Mesendoderm (in vitro differentiated cells): ENCODE measurements at regions not wholly inside any gene's neighbourhood (a gene's known extent, or its start where the extent isn't known, plus 50 kb on each side); places are given as distances from the start of the nearest gene placed in this dataset.

Source experiments
- DNase-seq: peaks from one replicate; pipeline ENCODE4 v3.0.0; 2013
- H2AK5ac ChIP-seq: 2 replicates; pipeline ENCODE4 v1.6.1; 2013; ENCODE audit warnings: low read length, inconsistent platforms
- H2BK120ac ChIP-seq: 2 replicates; pipeline ENCODE4 v1.6.1; 2013; ENCODE audit warnings: low read depth, mild to moderate bottlenecking, low read length, moderate library complexity, mixed read lengths
- H2BK15ac ChIP-seq: replicated peaks from 2 replicates; pipeline ENCODE4 v1.6.1; 2013; ENCODE audit warnings: low read depth, mild to moderate bottlenecking, moderate library complexity
- H2BK5ac ChIP-seq: 2 replicates; pipeline ENCODE4 v1.6.1; 2013; ENCODE audit warnings: low read length, inconsistent platforms
- H3K18ac ChIP-seq: 2 replicates; pipeline ENCODE4 v1.6.1; 2013; ENCODE audit warnings: mild to moderate bottlenecking, low read length, mixed read lengths
- H3K23ac ChIP-seq: one replicate; pipeline ENCODE4 v1.6.1; 2013; ENCODE audit warnings: low read length
- H3K27ac ChIP-seq: 2 replicates; pipeline ENCODE4 v1.5.1; 2013; ENCODE audit warnings: low read depth, mild to moderate bottlenecking, inconsistent platforms, low read length, moderate library complexity
- H3K27me3 ChIP-seq: 2 replicates; pipeline ENCODE4 v1.6.1; 2013; ENCODE audit warnings: low read length, control low read depth, mild to moderate bottlenecking, inconsistent platforms; ENCODE audit not compliant: insufficient read depth, poor library complexity
- H3K36me3 ChIP-seq: 2 replicates; pipeline ENCODE4 v1.6.1; 2013; ENCODE audit warnings: low read length, inconsistent platforms; ENCODE audit not compliant: control insufficient read depth, insufficient read depth
- H3K4ac ChIP-seq: one replicate; pipeline ENCODE4 v1.6.1; 2013; ENCODE audit warnings: low read depth, mild to moderate bottlenecking, low read length, moderate library complexity
- H3K4me1 ChIP-seq: 2 replicates; pipeline ENCODE4 v1.6.1; 2013; ENCODE audit warnings: low read depth, low read length, inconsistent platforms; ENCODE audit not compliant: control insufficient read depth
- H3K4me2 ChIP-seq: 2 replicates; pipeline ENCODE4 v1.6.1; 2013; ENCODE audit warnings: low read length
- H3K4me3 ChIP-seq: 2 replicates; pipeline ENCODE4 v1.5.1; 2013; ENCODE audit warnings: mild to moderate bottlenecking, low read length
- H3K56ac ChIP-seq: one replicate; pipeline ENCODE4 v1.6.1; 2013; ENCODE audit warnings: low read length
- H3K79me1 ChIP-seq: 2 replicates; pipeline ENCODE4 v1.6.1; 2013; ENCODE audit warnings: low read length, inconsistent platforms
- H3K79me2 ChIP-seq: 2 replicates; pipeline ENCODE4 v1.6.1; 2013; ENCODE audit warnings: mild to moderate bottlenecking, low read length; ENCODE audit not compliant: control insufficient read depth, insufficient read depth
- H3K9ac ChIP-seq: 2 replicates; pipeline ENCODE4 v1.6.1; 2013; ENCODE audit warnings: low read length, inconsistent platforms
- H4K5ac ChIP-seq: one replicate; pipeline ENCODE4 v1.6.1; 2013; ENCODE audit warnings: low read length
- H4K8ac ChIP-seq: one replicate; pipeline ENCODE4 v1.6.1; 2013; ENCODE audit warnings: low read depth, mild to moderate bottlenecking, control low read depth, low read length, moderate library complexity
- WGBS: extraction: QIAGEN DNeasy Blood & Tissue Kit; methylation state at CpG from one replicate; pipeline ENCODE4 v1.1.7; 2013; ENCODE audit warnings: low lambda C conversion rate, missing lambda C conversion rate; ENCODE audit not compliant: insufficient coverage; ENCODE audit errors: extremely low coverage; 5-methylcytosine and 5-hydroxymethylcytosine counted together

- WGBS, result no CpG with 5 or more reads among the region's 15 CpGs
- Histone ChIP-seq H3K56ac (no peak overlapping the region), H3K4me2 (no peak overlapping the region), H3K27me3 (peaks cover 6% of the 10 kb centered on the region), H3K36me3 (no peaks in the 10 kb centered on the region), H3K4ac (no peak overlapping the region), H3K4me3 (no peak overlapping the region), H2BK15ac (no peak overlapping the region), H3K79me2 (no peaks in the 10 kb centered on the region), H3K18ac (no peak overlapping the region), H4K8ac (no peak overlapping the region), H4K5ac (no peak overlapping the region), H3K23ac (no peak overlapping the region), H3K27ac (no peak overlapping the region), H3K79me1 (no peaks in the 10 kb centered on the region), H3K4me1 (no peaks in the 10 kb centered on the region), H2AK5ac (no peak overlapping the region), H2BK120ac (no peak overlapping the region), H2BK5ac (no peak overlapping the region), H3K9ac (no peak overlapping the region)
- no peak for DNase-seq
Measured at GRCh38 chr14:89025561-89026236, 201.2 kb downstream of the TTC8 start.

GRCh38 chr14:89027097-89027740, 202.8 kb downstream of the TTC8 start:
- H3K9ac ChIP-seq, result peak overlapping the region; percentile 54
- H2BK15ac ChIP-seq, result no peak overlapping the region
- no peak overlapping the region for H3K4ac ChIP-seq
- no peak overlapping the region for H2BK120ac ChIP-seq
- H3K4me3 ChIP-seq, result peak overlapping the region; percentile 74
- WGBS, result no CpG with 5 or more reads among the region's 68 CpGs
- H3K79me1 ChIP-seq, result no peaks in the 10 kb centered on the region
- no peak overlapping the region for H3K23ac ChIP-seq
- no peak overlapping the region for H4K8ac ChIP-seq
- peaks cover 6% of the 10 kb centered on the region for H3K27me3 ChIP-seq
- no peaks in the 10 kb centered on the region for H3K36me3 ChIP-seq
- no peak overlapping the region for H3K27ac ChIP-seq
- H3K79me2 ChIP-seq, result no peaks in the 10 kb centered on the region
- no peak overlapping the region for H4K5ac ChIP-seq
- H3K18ac ChIP-seq, result peak overlapping the region; percentile 35
- no peaks in the 10 kb centered on the region for H3K4me1 ChIP-seq
- H3K4me2 ChIP-seq, result peak overlapping the region; percentile 93
- DNase-seq, result peak; percentile 59
- H3K56ac ChIP-seq, result peak overlapping the region; percentile 85
- no peak overlapping the region for H2AK5ac ChIP-seq
- no peak overlapping the region for H2BK5ac ChIP-seq

- WGBS, result no CpG with 5 or more reads among the region's 3 CpGs
- no peak overlapping the region for H3K4me2 ChIP-seq
- no peak overlapping the region for H3K4ac ChIP-seq
- H3K18ac ChIP-seq, result no peak overlapping the region
- H3K79me1 ChIP-seq, result no peaks in the 10 kb centered on the region
- no peak overlapping the region for H3K9ac ChIP-seq
- no peak overlapping the region for H4K5ac ChIP-seq
- H2AK5ac ChIP-seq, result no peak overlapping the region
- no peaks in the 10 kb centered on the region for H3K36me3 ChIP-seq
- no peak for DNase-seq
- H3K56ac ChIP-seq, result no peak overlapping the region
- peak overlapping the region; percentile 32 for H3K23ac ChIP-seq
- H4K8ac ChIP-seq, result no peak overlapping the region
- no peaks in the 10 kb centered on the region for H3K4me1 ChIP-seq
- H3K4me3 ChIP-seq, result no peak overlapping the region
- H2BK15ac ChIP-seq, result no peak overlapping the region
- no peak overlapping the region for H2BK5ac ChIP-seq
- H2BK120ac ChIP-seq, result no peak overlapping the region
- no peak overlapping the region for H3K27ac ChIP-seq
- H3K79me2 ChIP-seq, result no peaks in the 10 kb centered on the region
- H3K27me3 ChIP-seq, result peaks cover 6% of the 10 kb centered on the region
Measured at GRCh38 chr14:89028462-89029134, 204.1 kb downstream of the TTC8 start.

- no peak overlapping the region for H2BK5ac ChIP-seq
- WGBS, result no CpG with 5 or more reads among the region's 9 CpGs
- no peak overlapping the region for H4K5ac ChIP-seq
- no peaks in the 10 kb centered on the region for H3K4me1 ChIP-seq
- H3K56ac ChIP-seq, result no peak overlapping the region
- H3K36me3 ChIP-seq, result no peaks in the 10 kb centered on the region
- no peak overlapping the region for H4K8ac ChIP-seq
- no peak overlapping the region for H3K4me3 ChIP-seq
- H3K9ac ChIP-seq, result no peak overlapping the region
- H3K4me2 ChIP-seq, result no peak overlapping the region
- H3K18ac ChIP-seq, result no peak overlapping the region
- no peaks in the 10 kb centered on the region for H3K79me1 ChIP-seq
- H3K4ac ChIP-seq, result no peak overlapping the region
- no peak for DNase-seq
- H3K27ac ChIP-seq, result no peak overlapping the region
- H2BK15ac ChIP-seq, result no peak overlapping the region
- no peaks in the 10 kb centered on the region for H3K79me2 ChIP-seq
- H3K23ac ChIP-seq, result no peak overlapping the region
- H2BK120ac ChIP-seq, result no peak overlapping the region
- H2AK5ac ChIP-seq, result no peak overlapping the region
- H3K27me3 ChIP-seq, result peaks cover 6% of the 10 kb centered on the region
Measured at GRCh38 chr14:89029961-89030694, 205.7 kb downstream of the TTC8 start.

GRCh38 chr14:89030921-89031320, 206.5 kb downstream of the TTC8 start:
- H4K8ac ChIP-seq, result no peak overlapping the region
- no peak for DNase-seq
- no peak overlapping the region for H3K4ac ChIP-seq
- no peak overlapping the region for H3K4me3 ChIP-seq
- no peak overlapping the region for H2BK5ac ChIP-seq
- H3K18ac ChIP-seq, result no peak overlapping the region
- H4K5ac ChIP-seq, result no peak overlapping the region
- no peak overlapping the region for H3K4me2 ChIP-seq
- H3K56ac ChIP-seq, result no peak overlapping the region
- no peaks in the 10 kb centered on the region for H3K79me1 ChIP-seq
- no peaks in the 10 kb centered on the region for H3K4me1 ChIP-seq
- no peak overlapping the region for H2AK5ac ChIP-seq
- no peak overlapping the region for H3K23ac ChIP-seq
- H3K27me3 ChIP-seq, result peaks cover 6% of the 10 kb centered on the region
- WGBS, result no CpG with 5 or more reads among the region's 3 CpGs
- no peak overlapping the region for H2BK120ac ChIP-seq
- no peak overlapping the region for H3K27ac ChIP-seq
- no peaks in the 10 kb centered on the region for H3K79me2 ChIP-seq
- no peak overlapping the region for H2BK15ac ChIP-seq
- no peaks in the 10 kb centered on the region for H3K36me3 ChIP-seq
- no peak overlapping the region for H3K9ac ChIP-seq
